Stimulated activated CD8-positive, alpha-beta memory T cell treated with anti-CD3 and anti-CD28 coated beads, Interleukin-15, amount 100 ng/mL, for 24 hours (primary cell): ENCODE measurements at regions not wholly inside any gene's neighbourhood (a gene's known extent, or its start where the extent isn't known, plus 50 kb on each side); places are given as distances from the start of the nearest gene placed in this dataset.
A peak's percentile ranks its signal among the peaks of the same experiment; 100 is the strongest.
"Not testable (repeated sequence)": the region's sequence is repeated elsewhere in the genome, so short reads cannot be mapped to it uniquely, and the experiment has no call there.

ENCODE experiments used
- DNase-seq: peaks from one replicate; pipeline ENCODE4 v3.0.0-alpha.2; 2020; ENCODE audit warnings: low read depth

DNA sequence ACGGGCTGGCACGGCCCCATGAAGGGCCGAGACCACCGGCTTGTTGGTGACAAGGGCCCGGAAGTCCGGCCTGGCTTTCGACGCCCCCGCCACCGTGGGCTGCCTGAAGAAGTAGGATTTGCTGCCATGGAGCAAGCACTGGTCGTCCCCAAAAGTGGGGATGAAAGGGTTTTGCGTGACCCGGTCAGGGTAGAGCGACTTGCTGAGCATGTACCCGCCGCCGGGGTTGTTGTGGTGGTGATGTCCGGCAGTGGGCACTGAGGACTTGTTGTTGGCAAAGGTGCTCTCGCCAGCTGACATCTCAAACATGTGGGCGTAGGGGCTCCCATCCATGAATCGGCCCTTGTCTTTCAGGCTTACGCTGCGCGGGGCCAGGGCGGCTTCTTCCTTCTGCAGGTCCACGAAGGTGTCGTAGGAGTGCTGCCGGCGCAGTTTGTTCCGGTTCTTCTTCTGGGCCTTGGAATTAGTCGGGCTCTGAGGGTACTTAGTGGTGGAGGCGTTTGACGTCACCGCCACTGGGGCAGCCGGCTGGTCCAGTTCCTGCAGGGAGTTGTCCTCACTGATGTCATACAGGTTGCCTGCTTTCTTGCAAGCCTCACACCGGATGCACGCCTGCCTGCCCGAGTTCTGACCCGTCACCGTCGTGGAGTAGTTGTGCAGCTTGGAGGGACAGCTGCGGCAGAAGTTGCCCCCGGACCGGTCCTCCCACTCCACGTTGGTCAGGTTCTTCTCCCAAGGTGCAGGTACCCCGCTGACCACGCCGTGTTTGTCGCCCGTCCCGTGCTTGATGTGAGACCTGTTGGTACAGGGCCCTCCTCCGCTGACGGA is 366.6 kb downstream of the EMP1 start:
- no peak for DNase-seq

DNA sequence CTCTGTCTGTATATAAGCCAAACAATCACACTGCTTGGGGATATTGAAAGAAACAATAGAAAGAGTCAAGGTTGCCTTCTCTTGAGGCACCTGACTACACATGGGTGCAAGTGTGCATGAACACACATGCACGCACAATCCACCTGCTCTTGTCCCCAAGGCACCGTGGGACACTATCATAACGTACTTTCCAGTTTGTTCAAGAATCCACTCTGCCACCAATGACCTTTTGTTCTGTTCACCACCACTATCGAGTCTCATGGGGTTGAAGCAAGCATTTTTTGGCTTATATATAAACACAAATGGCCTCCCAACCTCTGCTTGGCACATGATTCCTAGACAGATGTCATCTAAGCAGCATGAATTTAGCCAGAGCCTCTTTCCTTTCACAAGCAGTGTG is 365.4 kb downstream of the EMP1 start:
- DNase-seq: no peak

DNA sequence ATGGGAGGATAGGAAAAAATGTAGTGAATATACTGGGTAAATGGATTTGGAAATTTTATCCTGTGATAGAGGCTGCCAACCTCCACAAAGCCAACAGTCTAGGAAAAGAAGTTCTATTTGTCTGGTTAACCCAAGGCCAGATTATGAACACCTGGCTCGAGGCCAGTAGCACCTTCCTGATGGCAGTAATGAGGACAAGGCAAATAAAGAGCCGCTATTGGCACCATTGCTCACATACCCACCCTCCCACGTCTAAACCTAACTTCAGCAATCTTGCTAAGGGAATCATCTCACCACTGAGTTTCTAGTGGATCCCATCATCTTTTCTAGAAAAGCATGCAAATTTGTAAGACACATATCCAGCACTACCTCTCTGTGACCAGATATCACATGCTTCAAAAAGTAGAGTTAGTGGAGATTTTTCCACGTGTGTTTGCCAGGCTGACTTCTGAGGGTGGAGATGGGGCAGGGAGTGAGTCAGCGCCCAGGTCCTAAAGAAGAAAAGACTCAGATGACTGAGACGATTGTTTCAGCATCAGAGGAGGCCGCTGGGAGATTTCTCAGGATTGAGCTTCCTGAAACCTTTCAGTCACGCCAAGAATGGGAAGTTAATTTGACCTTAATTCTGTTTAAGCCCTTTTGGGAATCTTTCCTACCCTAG is 362.9 kb downstream of the EMP1 start:
- DNase-seq: no peak

DNA sequence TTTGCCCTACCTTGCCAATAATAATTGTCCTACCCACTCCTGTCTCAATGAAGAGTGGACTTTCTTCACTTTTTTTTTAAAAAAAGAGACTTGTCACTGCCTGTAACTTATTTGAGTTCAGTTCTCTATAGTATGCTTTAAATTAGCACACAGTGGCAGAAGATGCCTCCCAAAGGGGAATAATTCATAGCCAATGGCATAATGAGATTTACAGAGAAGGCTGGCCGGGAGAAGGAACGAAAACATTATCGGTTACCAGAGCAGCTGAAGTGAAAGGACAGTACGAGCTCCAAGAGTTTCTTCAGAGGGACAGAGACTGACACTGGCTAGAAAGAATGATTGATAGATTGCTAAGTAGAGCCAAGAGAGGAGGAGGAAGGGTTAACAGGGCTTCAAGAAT is 356.3 kb downstream of the EMP1 start:
- DNase-seq: no peak

- DNase-seq: no peak
Measured at GRCh38 chr12:13547283-13547682, 350.8 kb downstream of the EMP1 start.

GRCh38 chr12:13546231-13546630 is 349.7 kb downstream of the EMP1 start:
- DNase-seq: no peak

- no peak for DNase-seq
Measured at GRCh38 chr12:13539051-13539450, 342.5 kb downstream of the EMP1 start.

DNA sequence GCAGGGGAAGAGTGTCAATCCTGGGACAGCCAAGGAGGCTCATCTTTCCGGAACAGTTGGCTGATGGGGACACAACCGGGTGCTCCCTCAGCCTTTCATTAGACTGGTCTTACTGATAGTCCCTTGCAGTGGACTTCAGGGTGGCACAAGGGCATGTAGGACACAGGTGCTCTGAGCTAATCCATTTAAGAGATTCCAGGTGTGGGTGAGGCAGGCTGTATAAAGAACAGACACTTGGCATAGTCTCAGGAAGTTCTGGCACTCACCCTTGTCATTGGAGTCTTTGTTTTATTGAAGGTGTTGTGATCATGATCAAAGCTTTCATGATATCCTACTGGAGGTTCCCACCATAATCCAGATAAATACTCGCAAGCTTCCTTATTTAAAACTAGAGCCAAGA is 341.6 kb downstream of the EMP1 start:
- DNase-seq: no peak

DNA sequence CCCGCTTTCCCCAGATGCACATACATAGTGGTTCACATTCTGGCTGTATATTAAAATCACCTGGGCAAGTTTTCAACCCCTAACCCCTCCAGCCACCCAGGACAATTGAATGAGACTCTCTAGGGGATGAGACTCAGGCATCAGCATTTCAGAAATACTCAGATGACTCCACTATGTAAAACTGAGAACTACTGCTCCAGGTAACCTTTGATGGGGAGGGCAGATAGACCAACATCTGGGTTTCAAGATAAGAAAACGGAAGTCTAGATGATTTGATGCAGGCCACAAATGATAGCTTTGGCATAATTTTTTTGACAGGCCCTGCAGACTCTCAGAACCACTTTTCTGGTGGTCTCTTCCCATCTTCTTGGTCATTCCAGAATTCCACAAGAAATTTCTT is 341.1 kb downstream of the EMP1 start:
- DNase-seq: no peak

DNA sequence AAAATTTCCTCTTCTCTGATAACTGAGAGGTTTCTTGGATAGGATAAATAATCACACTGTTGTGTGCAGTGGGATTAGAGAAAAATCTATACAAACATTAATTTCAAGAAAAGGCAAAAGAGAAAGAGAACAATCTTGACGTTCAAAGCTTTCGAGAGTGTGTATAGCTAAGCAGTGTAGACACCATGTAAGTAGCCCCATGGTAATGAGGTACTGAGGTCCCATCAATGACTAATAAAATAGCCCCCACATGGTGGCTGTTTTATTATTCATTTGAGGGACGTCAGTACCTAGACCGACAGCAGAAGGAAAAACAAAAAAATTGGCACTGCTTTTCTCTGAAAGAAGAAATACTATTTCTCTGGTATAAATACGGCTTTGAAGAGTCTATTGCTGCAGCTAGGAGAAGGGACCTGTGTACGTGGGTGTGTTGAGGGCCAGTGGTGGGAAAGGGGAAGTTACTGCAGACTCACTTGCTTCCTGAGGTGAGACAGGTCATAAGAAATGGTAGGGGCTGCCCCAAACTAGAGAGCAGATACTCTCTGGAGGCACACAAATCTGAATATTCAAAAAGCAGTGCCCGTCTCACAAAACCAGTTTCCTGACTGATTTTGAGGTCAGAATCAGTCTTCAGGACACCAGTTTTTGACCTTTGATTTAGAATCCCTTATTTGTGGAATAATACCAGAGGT is 339.8 kb downstream of the EMP1 start:
- no peak for DNase-seq

- DNase-seq: peak; percentile 13
Measured at GRCh38 chr12:13534645-13535398, 338.3 kb downstream of the EMP1 start.

- DNase-seq: no peak
Measured at GRCh38 chr12:13534242-13534641, 337.7 kb downstream of the EMP1 start.

DNA sequence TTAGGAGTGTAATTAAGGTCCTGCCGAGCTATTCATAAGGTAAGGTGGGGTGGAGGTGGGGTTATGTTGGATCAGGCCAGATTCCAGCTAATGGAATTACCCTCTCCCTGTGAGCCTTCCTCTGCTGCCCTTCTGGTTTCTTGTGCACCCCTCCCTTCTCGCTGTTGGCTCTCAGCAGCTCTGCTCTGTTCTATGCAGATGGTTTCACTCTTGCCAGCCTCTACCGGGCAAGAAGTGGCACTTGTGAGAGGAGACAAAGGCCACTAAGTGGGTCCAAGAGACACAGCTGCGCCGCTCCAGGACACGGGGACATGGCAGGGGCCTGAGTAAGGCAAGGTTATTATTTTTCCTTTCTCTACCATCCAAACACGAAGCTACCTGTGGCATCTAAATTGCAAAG is 334.4 kb downstream of the EMP1 start:
- no peak for DNase-seq

- not testable (repeated sequence) for DNase-seq
Measured at GRCh38 chr12:13526185-13526921, 329.8 kb downstream of the EMP1 start.

DNA sequence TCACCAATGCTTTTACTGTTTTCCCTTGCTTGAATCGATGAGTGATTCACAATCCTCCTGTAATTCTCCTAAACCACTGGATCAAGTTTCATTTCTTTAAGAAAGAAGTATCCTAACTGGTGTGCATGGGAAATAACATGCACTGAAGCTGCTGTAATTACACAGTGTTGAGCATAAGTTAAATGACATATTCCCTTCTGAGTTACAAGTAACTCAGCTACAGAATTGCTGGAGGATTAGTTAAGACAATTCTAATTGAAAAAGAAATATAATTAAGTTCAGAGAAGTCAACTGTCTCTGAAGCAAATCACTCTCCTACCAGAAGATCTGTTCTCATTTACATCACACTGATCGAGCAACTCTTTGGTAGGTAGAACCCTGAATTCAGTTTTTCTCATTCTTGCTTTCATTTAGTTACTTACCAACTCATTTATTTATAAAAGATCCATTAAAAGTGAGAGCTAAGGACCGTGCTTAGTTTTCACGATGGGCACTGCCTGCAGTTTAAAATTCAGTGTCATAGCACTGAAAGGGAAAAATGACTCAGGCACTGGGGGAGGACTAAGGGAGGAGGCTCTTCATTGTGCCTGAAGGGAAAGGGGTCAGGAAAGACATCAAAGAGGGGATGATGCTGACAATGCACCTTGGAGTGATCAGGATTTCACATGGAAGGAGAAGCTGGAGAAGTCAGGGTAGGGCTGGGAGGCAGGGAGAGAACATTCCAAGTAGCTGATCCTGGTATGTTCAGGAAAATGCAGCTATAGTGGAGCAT is 327.2 kb downstream of the EMP1 start:
- DNase-seq: no peak

DNA sequence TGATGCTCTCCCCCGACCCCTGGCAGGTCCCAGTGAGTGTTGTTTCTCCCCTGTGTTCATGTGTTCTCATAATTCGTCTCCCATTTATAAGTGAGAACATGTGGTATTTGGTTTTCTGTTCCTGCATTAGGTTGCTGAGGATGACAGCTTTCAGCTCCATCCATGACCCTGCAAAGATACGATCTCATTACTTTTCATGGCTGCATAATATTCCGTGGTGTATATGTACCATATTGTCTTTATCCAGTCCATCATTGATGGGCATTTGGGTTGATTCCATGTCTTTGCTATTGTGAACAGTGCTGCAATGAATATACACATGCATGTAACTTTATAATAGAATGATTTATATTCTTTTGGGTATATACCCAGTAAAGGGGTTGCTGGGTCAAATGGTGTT is 321.5 kb downstream of the EMP1 start:
- not testable (repeated sequence) for DNase-seq

GRCh38 chr12:13509740-13510139 is 313.2 kb downstream of the EMP1 start:
- no peak for DNase-seq

GRCh38 chr12:13505636-13506035 is 309.1 kb downstream of the EMP1 start:
- no peak for DNase-seq

GRCh38 chr12:13505224-13505623 is 308.7 kb downstream of the EMP1 start:
- DNase-seq: no peak

- no peak for DNase-seq
Measured at GRCh38 chr12:13504736-13505135, 308.2 kb downstream of the EMP1 start.

GRCh38 chr12:13504074-13504473 is 307.5 kb downstream of the EMP1 start:
- no peak for DNase-seq
